GM21576 (cell line): ENCODE measurements at regions not wholly inside any gene's neighbourhood (a gene's known extent, or its start where the extent isn't known, plus 50 kb on each side); places are given as distances from the start of the nearest gene placed in this dataset.
"Not testable (repeated sequence)": the region's sequence is repeated elsewhere in the genome, so short reads cannot be mapped to it uniquely, and the experiment has no call there.

ENCODE experiments used
- ATAC-seq: cut with Tn5 transposase; IDR thresholded peaks from one replicate; pipeline ENCODE4 v1.9.1; 2021; ENCODE audit warnings: mild to moderate bottlenecking, moderate library complexity; ENCODE audit not compliant: unreplicated experiment

DNA sequence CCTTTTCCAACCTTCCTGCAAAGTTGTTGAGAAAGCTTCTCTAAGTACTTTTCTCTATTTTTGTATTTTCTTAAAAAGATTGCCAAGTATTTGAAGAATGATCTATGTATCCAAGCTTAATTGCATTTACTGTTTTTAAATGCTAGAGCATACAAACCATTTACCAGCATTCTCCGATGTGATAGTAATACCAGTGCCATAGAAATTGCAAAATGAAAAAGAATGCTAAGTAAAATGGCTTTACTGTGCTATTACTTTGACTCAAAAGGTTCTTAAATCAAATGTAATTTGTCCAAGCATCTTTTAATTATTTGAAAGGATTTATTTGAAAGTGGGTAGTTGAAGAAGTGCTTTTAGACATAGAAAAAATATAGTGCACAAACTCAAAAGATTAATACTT is 1183.2 kb downstream of the RAPGEF2 start:
- ATAC-seq, result no peak

- no peak for ATAC-seq
Measured at GRCh38 chr4:160296476-160296875, 1193.6 kb downstream of the RAPGEF2 start.

DNA sequence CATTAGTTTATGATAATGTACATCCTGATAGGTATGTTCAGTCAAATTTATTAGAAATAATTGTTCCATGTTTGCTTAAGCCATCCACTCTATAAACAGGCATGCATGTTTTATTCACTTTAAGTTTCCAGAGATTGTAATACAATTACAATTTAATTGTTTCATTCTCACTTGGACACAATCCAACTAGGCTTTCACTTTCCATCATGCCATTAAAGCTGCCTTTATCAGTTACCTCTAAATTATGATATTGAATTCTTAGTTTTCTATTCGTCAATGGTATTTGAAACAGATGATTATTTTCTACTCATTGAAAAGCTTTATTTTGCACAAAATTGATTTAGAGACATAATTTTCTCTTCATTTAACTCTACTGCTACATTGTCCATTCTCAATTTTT is 1196.3 kb downstream of the RAPGEF2 start:
- no peak for ATAC-seq

- no peak for ATAC-seq
Measured at GRCh38 chr4:160299608-160300007, 1196.7 kb downstream of the RAPGEF2 start.

DNA sequence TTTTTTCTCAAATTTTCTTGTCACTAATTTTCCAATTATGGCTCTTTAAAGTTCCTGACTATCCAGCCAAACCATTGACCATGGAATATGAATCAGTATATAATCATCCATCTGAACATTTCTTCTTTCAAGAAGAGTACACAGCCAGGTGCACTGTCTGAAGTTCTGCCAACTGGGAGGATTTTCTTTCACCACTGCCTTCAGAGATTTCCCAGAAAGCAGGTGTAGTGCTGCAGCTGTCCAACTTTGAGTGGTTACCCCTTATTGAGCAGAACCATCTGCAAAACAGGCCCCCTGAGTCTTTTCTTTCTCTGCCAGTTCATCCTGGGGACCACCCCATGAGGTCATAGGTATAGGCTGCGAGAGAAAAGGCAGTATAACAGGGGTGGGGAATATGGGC is 1213.2 kb downstream of the RAPGEF2 start:
- no peak for ATAC-seq

DNA sequence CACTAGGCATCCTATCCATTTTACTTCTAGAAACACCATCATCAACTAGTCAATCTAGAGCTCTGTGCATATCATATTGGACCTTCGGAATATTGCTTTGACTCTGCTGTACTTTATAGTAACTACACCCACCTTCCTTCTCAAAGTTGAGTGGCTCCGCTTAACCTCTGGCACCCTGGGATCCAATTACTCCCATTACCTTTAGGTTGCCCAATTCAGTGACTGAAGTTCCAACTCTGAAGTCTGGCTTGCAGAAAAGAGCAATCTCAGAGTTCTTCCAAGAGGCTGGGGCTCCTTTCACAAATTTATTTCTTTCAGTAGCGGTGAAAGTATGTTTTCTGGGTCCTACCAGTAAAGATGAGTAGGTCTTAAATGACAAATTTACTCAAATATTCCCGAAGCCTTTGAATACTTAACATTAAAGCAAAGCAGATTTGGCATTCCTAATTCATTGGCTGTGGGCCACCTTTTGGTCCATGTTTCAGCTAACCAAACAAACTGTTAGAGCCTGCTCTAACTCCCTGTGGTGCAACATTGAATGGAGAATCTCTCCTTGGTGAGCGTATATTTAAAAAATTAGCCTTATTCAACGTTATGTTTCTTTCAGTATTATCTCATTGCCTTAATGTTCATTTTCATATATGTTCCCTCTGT is 1215.8 kb downstream of the RAPGEF2 start:
- no peak for ATAC-seq

DNA sequence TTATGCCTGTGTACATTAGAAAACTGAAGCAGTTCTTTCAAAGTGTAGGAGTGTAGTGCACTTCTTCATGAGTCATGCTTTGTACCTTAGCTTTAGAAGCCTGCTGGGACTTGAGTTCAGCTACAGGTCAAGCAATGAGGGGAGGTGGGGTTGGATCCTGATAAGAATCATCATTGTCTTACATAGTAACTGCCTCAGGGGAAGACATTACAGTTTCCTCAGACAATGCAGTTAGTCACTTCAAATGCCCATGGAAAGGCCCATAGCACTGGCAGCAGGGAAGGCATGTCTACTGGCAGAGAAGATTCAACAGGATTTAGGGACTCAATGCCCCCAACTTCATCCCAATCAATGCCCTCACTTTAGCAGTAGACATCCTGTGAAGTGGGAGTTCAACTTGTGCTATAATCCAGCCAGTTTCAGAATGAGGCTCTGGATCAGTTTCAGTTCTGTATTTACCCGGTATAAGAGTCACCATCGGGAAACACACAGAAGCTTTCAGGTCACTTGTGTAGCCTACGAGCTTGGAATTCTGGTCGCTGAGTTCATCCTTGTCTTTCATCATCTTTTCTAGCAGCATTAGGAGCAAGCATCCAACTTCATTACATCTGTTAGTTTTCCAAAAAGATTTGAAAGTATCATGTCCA is 1216.5 kb downstream of the RAPGEF2 start:
- ATAC-seq, result no peak

DNA sequence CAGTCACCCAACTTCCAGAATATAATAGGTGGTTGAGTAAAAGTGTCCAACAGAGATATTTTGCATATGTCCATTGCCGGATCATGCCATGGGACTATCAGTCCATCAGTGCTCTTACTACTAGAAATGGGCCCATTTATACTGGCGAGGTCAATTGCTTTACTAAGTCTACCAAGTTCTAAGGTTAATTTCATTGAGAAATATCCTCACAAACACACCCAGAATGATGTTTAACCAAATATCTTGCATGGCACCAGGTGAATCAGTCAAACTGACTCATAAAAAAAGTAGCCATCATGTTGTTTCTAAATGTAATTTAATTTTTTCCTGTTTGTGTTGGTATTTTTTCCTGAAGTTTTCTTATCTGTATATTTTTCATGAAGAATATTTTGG is 1217.0 kb downstream of the RAPGEF2 start:
- ATAC-seq, result no peak

GRCh38 chr4:160326110-160326509 is 1223.2 kb downstream of the RAPGEF2 start:
- no peak for ATAC-seq

DNA sequence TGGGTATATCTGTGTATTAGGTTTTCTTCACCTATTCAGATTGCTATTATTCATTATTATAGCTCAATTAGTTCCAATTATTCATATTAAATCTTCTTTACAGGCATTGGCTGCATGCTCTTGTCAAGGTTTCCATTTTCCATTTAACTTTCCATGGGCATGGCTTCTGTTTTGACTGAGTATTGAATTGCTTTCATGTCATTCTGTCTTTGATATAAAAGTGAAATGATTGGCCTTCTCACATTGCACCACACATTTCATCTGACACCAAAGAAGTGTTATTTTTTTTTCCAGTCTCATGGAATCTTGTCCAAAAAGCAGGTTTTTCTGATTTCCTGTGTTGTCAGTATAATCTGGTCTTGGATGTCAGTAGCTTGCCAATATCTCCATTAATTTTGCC is 1244.3 kb downstream of the RAPGEF2 start:
- no peak for ATAC-seq

DNA sequence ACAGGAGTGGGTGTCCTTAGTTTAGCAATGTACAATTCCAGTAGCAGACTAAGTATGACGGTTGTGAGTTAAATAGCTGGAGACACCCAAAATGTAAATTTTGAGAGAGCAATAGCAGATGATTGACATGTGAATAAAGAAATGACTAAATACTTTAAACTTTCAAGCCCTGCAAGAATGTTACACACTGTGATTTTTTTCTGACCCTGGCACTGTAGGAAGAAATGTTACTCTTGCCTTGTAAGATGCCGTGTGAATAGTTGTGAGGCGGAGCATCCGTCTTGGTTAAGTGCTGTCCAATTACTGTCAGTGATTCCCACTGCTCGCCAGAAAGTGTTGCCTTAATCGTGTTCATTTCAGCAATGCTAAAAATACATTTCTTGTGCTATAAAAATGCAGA is 1248.1 kb downstream of the RAPGEF2 start:
- ATAC-seq, result no peak

DNA sequence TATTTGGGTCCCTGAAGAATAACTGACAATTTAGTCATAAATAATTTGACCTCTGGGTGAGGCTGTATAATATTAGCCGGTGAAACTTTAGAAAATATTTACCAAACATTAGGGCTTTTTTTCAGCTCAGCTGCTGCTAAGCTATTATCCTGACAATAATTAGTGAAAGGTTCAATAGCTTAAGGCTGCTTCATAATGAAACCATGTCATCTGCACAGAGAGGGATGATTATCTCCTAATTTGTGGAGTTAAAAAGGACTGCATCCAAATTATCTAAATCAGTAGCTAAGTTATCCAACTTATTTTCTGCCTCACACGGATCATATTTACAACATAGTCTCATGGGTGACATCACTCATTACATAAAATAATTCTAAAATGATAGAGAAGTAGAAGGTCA is 1249.8 kb downstream of the RAPGEF2 start:
- no peak for ATAC-seq

GRCh38 chr4:160353548-160353947 is 1250.7 kb downstream of the RAPGEF2 start:
- ATAC-seq, result no peak

GRCh38 chr4:160362478-160362877 is 1259.6 kb downstream of the RAPGEF2 start:
- ATAC-seq, result no peak

DNA sequence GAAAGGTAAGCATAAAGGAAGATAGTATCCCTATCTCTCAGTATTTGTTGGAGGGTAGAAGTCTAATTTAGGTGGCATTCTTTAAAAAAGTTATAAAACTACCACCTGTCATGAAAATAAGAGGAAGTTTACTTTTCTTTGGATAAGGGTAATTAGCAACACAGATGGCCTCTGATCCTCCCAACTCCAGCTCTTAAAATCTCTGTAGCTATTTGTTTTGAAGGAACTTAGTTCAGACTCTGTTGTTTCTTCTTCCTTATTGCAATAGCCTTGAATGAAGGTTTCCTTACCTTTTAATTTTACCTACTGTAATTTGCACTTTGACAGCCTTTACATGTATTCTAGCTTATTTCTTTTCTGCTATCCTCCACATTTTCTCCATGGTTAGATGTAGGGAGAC is 1261.3 kb downstream of the RAPGEF2 start:
- no peak for ATAC-seq

- not testable (repeated sequence) for ATAC-seq
Measured at GRCh38 chr4:160364665-160365064, 1261.8 kb downstream of the RAPGEF2 start.

DNA sequence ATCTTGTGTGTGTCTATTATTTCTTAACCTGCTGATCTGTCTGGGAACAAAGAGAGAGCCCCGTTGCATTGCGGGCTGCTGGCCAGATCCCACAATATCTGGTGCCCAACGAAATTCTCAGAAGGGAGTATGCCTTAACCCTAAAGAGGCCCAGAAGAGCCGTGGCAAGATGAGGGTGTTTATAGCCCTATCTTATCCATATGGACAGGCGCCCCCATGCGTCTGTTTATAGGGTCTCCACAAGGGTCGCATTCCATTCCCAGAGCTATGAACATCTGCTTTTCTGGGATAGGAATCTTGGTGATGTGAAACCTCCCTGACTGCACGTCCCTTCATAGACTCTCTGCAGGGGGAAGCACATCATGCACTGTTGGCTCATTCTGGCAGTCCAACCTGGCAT is 1262.5 kb downstream of the RAPGEF2 start:
- ATAC-seq, result not testable (repeated sequence)

GRCh38 chr4:160370046-160370445 is 1267.2 kb downstream of the RAPGEF2 start:
- no peak for ATAC-seq

DNA sequence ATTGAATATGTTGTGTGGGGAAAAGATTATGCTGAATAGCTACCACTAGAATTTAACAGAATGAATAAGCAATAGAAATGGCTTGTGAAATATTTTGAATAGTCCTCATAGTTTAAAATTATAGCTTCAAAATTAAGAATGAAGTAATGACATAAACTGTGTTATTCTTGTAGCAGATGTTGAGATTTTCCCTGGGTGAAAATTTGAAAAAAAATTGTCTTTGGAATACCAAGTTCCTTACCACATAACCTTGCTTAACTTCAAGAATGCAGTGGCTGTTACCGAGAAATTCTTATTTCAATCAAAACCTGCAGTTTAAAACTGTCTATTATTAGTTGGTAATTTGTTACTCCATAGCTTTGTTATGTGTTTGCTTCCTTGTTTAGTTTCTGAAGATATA is 1268.6 kb downstream of the RAPGEF2 start:
- no peak for ATAC-seq

DNA sequence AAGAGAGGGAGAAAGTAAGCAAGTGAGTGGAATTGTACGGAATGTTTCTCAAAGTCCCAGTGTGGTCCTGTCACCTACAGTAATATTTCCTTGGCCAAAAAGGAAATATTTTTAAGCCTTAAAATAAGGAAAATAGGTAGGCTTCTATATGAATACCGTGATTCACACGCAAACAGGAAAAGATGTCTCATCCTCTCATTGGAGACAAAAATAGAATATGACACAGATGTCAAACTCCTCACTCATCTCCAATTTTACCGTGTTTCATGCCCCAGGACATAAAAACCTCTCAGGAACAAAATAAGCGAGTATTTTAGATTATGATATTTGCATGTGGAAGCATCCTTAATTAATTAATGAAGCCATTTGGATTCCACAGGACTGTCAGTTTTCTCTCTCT is 1269.5 kb downstream of the RAPGEF2 start:
- ATAC-seq, result no peak

- ATAC-seq, result no peak
Measured at GRCh38 chr4:160373911-160374310, 1271.0 kb downstream of the RAPGEF2 start.

- no peak for ATAC-seq
Measured at GRCh38 chr4:160375772-160376452, 1273.0 kb downstream of the RAPGEF2 start.
